ENCODE measurements at regions not wholly inside any gene's neighbourhood (a gene's known extent, or its start where the extent isn't known, plus 50 kb on each side); places are given as distances from the start of the nearest gene placed in this dataset.

DNA sequence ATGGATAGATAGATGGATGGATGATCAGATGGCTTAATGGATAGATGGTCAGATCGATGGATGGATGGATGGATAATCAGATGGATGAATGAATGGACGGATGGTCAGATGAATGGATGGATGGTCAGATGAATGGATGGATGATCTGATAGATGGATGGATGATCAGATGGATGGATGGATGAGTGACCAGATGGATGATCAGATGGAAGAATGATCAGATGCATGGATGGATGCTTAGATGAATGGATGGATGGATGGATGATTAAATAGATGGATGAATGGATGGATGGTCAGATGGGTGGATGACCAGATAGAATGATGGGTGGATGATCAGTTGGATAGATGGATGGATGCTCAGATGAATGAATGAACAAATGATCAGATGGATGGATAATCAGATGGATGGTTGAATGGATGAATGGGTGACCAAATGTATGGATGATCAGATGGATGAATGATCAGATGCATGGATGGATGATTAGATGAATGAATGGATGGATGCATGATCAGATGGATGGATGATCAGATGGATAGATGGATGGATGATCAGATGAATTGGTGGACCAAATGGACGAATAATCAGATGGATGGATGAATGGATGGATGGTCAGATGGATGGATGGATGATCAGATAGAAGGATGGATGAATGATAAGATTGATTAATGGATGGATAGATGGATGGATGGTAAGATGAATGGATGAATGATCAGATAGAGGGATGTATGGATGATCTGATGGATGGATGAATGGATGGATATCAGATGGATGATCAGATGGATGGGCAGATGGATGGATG lies 205.1 kb downstream of the TEX29 start:
- POLR2A ChIA-PET, result no interaction called here

GRCh38 chr13:111526922-111527321 lies 206.5 kb downstream of the TEX29 start:
- intact Hi-C loops (cut with micrococcal nuclease), result no loop called here
- no peak for DNase-seq
- H3K27me3 Mint-ChIP-seq, result no peaks in the 10 kb centered on the region
- H3K27ac Mint-ChIP-seq, result no peak overlapping the region
- no peak for ATAC-seq (ENCODE audit: low read depth)
- ChIA-PET CTCF (no interaction called here), POLR2A (no interaction called here)
- no peak overlapping the region for H3K4me3 Mint-ChIP-seq
- H3K36me3 Mint-ChIP-seq (ENCODE audit: low read depth), result no peaks in the 10 kb centered on the region
- H3K4me1 Mint-ChIP-seq, result no peaks in the 10 kb centered on the region
- H3K9me3 Mint-ChIP-seq, result no peaks in the 10 kb centered on the region
- TF ChIP-seq, protein P1, sequence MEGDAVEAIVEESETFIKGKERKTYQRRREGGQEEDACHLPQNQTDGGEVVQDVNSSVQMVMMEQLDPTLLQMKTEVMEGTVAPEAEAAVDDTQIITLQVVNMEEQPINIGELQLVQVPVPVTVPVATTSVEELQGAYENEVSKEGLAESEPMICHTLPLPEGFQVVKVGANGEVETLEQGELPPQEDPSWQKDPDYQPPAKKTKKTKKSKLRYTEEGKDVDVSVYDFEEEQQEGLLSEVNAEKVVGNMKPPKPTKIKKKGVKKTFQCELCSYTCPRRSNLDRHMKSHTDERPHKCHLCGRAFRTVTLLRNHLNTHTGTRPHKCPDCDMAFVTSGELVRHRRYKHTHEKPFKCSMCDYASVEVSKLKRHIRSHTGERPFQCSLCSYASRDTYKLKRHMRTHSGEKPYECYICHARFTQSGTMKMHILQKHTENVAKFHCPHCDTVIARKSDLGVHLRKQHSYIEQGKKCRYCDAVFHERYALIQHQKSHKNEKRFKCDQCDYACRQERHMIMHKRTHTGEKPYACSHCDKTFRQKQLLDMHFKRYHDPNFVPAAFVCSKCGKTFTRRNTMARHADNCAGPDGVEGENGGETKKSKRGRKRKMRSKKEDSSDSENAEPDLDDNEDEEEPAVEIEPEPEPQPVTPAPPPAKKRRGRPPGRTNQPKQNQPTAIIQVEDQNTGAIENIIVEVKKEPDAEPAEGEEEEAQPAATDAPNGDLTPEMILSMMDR (IDR thresholded peaks at IDR 0.05), result no peak

More for the DNA sequence above, 205.1 kb downstream of the TEX29 start:
- CTCF ChIA-PET, result no interaction called here
- no peaks in the 10 kb centered on the region for H3K4me1 Mint-ChIP-seq
- H3K27ac Mint-ChIP-seq, result no peak overlapping the region
- TF ChIP-seq, protein P1 (IDR thresholded peaks at IDR 0.05), result no peak
- H3K27me3 Mint-ChIP-seq, result no peaks in the 10 kb centered on the region
- ATAC-seq (ENCODE audit: low read depth) (no peak), DNase-seq (no peak)
- intact Hi-C loops (cut with micrococcal nuclease), result no loop called here
- H3K36me3 Mint-ChIP-seq (ENCODE audit: low read depth), result no peaks in the 10 kb centered on the region
- no peaks in the 10 kb centered on the region for H3K9me3 Mint-ChIP-seq
- H3K4me3 Mint-ChIP-seq, result no peak overlapping the region

DNA sequence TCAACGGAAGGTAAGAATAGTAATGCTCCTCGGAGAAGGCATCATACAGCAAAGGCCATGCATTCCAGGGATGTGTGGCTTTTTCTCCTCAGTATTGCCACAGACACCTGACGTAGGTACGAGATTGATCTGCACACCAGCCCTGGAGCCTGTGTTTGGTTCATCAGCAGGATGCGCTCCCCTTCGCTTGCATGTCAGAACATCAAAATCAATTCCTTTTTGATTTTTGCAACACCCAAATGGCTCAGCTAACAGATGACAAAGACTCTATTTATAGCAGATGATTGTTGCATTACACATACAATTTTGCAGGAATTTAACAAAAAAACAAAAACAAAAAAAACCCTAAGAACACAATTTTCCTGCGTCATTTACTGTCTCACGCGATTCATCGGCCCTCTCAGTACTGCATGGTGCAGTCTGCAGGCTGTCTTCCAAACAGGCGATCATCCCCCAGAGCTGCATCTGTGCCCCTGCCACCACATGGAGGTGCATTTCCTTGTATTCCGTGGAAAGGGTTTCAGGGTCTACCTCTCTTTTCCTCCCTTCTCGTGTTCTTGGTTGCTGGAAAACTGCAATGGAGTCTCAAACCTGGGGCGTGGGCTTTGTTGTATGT lies 207.3 kb downstream of the TEX29 start:
- ATAC-seq (ENCODE audit: low read depth), result no peak
- POLR2A ChIA-PET, result no interaction called here
- intact Hi-C loops (cut with micrococcal nuclease), result no loop called here

DNA sequence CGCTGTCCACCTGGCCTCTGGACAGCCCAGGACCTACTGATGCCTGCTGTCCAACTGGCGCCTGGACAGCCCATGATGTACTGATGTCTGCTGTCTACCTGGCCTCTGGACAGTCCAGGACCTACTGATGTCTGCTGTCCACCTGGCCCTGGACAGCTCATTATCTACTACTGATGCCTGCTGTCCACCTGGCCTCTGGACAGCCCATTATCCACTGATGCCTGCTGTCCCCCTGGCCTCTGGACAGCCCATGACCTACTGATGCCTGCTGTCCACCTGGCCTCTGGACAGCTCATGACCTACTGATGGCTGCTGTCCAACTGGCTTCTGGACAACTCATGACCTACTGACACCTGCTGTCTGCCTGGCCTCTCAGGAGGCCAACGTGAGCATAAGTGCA lies 208.1 kb downstream of the TEX29 start:
- no peak for ATAC-seq (ENCODE audit: low read depth)
- DNase-seq, result no peak
- Mint-ChIP-seq H3K4me1 (no peaks in the 10 kb centered on the region), H3K27ac (no peak overlapping the region), H3K27me3 (peaks cover 6% of the 10 kb centered on the region), H3K36me3 (ENCODE audit: low read depth) (no peaks in the 10 kb centered on the region), H3K4me3 (no peak overlapping the region), H3K9me3 (no peaks in the 10 kb centered on the region)
- intact Hi-C loops (cut with micrococcal nuclease), result no loop called here
- CTCF ChIA-PET, result no interaction called here
- POLR2A ChIA-PET, result no interaction called here
- TF ChIP-seq, protein P1 (IDR thresholded peaks at IDR 0.05), result no peak

More for the DNA sequence above, 207.3 kb downstream of the TEX29 start:
- no peaks in the 10 kb centered on the region for H3K4me1 Mint-ChIP-seq
- CTCF ChIA-PET, result no interaction called here
- peaks cover under 1% of the 10 kb centered on the region for H3K27me3 Mint-ChIP-seq
- no peaks in the 10 kb centered on the region for H3K9me3 Mint-ChIP-seq
- no peaks in the 10 kb centered on the region for H3K36me3 Mint-ChIP-seq (ENCODE audit: low read depth)
- DNase-seq, result no peak
- H3K4me3 Mint-ChIP-seq, result no peak overlapping the region
- H3K27ac Mint-ChIP-seq, result no peak overlapping the region
- TF ChIP-seq, protein P1 (IDR thresholded peaks at IDR 0.05), result no peak

DNA sequence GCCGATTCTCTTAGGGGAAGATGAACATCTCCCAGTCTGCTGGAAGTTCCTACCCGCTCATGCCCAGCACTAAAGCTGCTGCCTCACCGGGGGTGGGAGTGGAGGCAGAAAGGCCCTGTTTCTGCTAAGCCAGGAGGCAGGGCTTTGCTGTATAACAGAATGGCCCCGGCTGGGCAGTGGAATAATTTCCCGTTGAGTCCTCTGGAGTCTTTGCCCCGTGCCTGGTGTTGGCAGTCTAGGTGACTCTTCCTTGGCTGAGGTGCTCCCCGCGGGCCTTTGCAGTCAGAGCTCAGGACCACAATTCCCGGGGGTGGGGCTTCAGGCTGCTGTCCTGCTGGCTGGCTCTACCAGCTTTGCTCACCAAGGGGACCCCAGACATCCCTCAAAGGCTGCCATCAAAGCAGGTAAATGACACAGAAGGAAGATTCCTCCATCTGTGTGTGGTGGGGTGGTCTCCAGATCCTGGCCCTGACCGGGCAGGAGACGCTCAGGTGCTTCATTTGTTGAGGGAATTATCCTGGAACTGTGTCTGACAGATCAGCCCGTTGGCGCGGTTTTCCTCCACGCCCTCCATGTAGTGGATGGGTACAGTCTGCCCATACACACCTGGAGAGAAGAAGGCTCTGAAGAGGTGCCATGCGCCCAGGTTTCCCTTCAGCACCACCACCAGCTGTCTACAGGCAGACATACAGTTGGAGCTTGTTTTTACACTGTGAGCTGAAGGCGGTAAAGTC lies 209.9 kb downstream of the TEX29 start:
- ChIA-PET POLR2A (no interaction called here), CTCF (no interaction called here)
- no peaks in the 10 kb centered on the region for H3K36me3 Mint-ChIP-seq (ENCODE audit: low read depth)
- DNase-seq (no peak), ATAC-seq (ENCODE audit: low read depth) (no peak)
- no peaks in the 10 kb centered on the region for H3K4me1 Mint-ChIP-seq
- H3K9me3 Mint-ChIP-seq, result no peaks in the 10 kb centered on the region
- no peak overlapping the region for H3K27ac Mint-ChIP-seq
- H3K27me3 Mint-ChIP-seq, result peaks cover 9% of the 10 kb centered on the region
- intact Hi-C loops (cut with micrococcal nuclease), result no loop called here
- H3K4me3 Mint-ChIP-seq, result no peak overlapping the region
- TF ChIP-seq, protein P1 (IDR thresholded peaks at IDR 0.05), result no peak
